Pulmonary artery endothelial cell (primary cell): ENCODE measurements at regions not wholly inside any gene's neighbourhood (a gene's known extent, or its start where the extent isn't known, plus 50 kb on each side); places are given as distances from the start of the nearest gene placed in this dataset.
"Not testable (repeated sequence)": the region's sequence is repeated elsewhere in the genome, so short reads cannot be mapped to it uniquely, and the experiment has no call there.

Source experiments
- DNase-seq: peaks from one replicate; pipeline ENCODE4 v3.0.0-alpha.2; 2011; ENCODE audit warnings: low read depth, low spot score

DNA sequence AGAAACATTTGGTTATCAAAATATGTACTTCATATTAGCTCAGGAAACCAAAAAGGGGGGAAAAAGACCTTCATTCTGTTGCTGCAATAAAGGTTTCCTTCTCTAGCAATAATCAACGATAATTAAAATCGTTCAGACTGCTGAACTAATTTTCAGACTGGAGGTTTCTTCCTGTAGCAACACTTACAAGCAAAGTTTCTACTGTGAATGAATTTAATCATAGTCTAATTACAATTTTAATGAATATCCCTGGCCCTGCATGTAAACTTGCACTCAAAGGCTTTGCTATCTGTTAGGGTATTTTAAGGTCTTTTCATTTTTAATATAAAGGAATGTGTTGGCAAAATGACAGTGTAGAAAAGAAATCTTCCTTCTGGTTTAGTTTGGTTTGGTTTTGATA is 265.2 kb downstream of the QDPR start:
- no peak for DNase-seq

DNA sequence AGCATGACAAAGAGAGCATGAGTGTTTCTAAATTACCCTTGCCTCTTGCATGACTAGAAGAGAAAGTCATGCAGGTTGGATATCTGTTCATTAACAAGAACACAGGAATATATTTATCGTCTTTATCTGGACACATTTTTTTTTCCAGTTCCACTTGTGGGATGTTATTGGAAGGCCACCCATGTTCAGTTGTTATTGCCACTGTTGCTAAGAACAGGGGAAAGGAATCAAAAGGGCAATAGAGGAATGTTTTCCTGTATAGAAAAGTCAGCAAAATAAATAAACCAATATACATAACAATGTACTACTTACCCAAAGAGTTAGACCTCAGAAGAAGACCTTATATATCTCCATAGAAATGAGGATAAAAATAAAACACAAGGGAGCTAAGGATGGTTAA is 270.1 kb downstream of the QDPR start:
- DNase-seq = no peak

DNA sequence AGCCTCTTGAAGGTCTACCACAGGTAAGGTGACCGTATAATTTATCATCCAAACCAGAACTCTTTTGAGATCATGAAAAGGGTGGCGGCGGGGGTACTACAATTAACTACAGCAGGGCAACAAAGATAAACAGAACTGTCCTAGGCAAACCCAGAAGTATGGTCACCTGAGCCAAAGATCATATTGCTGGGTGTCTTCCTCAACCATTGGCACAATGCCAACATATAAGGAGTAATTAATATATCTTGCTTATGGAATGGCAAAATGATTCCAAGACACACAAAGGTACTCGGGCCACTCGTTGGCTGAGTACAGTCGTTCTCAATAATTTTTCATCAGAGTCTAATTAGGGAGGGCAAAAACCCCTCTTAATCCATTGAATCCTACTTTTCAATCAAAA is 273.3 kb downstream of the QDPR start:
- DNase-seq = no peak

DNA sequence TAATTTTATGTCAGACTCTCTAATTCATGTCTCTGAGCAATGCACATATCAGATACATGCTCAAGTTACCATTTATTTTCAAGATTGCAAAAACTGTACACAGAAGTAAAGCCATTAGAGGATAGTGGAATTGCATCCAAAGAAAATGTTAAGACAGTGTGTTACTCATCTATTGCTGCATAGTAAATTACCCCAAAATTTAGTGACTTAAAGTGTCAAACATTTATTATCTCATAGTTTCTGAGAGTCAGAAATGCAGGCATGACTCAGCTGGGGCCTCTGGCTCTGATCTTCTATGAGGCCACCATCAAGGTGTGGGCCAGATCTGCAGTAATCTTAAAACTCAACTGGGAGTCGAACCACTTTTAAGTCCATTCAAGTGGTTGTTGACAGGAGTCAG is 275.2 kb downstream of the QDPR start:
- DNase-seq = no peak

DNA sequence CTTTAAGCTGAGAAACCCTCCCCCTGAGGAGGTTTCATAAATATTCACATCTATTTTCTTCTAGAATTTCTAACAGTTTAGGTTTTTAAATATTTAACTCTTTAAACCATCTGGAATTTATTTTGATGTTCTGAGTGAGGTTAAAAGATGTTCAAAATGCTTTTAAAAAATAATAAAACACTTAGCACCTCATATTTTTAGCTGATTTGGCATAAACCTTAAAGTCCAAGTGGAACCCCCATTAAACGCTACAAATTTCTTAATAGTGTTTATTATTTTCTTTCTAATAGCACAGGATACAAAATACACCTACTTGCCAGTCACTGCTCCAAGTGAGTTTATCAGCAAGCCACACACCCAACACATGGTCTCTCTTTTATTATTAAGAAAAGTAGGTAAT is 277.2 kb downstream of the QDPR start:
- no peak for DNase-seq

DNA sequence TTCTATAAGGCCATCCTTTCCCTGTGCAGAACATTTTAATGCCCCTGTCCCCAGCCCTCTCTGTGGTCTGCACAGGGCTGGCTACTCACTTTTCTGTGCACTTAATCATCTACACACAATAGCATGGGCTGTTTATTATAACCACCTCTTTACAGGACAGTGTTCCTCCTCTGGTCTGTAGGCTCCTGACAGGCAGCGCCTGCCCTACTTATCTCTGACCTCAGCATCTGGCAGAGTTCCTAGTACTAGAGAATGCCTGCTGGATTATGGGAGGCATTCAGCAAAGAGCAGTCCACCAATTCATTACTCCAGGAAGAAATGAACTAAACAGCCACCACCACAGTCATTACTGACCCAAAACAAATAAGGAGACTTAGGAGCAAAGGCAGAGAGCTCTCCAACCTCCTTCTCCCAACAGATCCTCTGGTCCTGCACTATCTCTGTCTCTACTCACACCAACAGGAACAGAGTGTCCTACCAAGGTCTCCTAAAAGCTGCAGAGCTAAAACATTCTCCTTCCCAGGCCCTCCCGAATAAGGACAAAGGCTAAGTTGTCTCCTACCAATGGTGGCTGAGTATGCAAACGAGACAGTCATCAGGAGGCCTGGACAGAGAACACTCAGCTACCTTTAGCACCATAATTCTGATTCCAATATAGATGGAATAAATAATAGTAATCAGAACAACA is 279.2 kb downstream of the QDPR start:
- no peak for DNase-seq

DNA sequence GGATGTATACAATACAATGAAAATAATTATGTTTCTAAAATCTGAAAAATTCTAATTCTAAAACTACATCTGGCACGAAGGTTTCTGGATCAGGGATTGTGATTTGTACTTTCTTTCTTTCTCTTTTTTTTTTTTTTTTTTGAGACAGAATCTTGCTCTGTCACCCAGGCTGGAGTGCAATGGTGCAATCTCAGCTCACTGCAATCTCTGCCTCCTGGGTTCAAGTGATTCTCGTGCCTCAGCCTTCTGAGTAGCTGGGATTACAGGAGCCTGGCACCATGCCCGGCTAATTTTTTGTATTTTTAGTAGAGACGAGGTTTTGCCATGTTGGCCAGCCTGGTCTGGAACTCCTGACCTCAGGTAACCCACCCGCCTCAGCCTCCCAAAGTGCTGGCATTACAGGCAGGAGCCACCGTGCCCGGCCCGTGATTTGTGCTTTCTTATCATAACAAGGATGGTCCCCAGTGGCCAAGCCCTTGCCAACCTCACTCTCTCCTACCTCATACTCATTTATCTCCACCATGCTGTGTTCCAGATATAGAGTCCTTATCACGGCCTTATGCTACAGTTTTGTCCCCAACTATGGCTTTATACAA is 279.9 kb downstream of the QDPR start:
- not testable (repeated sequence) for DNase-seq

DNA sequence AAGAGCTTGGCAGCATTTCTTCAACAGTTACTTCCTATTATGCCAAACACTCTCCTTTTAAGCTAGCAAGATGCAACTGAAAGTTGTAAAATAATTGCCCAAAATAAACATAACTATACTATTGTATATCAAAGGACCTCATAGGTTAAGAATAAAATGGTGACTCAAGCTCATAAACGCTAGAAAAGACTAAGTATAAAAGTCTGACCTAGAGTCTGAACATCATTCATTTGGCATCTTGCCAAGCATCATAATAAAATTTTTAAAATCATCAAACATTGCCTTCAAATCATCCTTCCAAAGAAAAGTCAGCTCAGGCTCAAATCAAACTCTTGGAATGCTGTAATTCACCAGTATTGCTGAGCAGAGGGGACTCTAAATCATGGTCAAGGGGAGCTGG is 281.2 kb downstream of the QDPR start:
- DNase-seq = no peak

DNA sequence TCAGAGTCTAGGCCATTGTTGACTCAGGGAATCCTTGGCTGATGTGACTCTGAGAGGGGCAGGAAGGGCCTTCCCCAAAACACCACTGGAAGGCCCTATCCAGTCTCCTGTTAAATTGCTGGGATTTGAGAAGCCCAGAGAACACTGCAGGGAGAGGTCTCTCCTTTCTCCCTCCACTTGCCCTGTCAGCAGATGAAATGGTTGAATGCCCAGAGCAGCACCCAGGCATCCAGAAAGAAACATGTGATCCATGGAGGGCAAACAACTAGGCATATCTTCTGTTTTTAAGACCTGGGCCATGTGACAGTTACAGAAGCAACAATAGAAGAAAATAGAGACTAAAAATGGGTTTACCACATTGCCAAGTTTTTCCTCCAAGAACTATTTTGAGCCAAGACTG is 291.1 kb downstream of the QDPR start:
- no peak for DNase-seq

DNA sequence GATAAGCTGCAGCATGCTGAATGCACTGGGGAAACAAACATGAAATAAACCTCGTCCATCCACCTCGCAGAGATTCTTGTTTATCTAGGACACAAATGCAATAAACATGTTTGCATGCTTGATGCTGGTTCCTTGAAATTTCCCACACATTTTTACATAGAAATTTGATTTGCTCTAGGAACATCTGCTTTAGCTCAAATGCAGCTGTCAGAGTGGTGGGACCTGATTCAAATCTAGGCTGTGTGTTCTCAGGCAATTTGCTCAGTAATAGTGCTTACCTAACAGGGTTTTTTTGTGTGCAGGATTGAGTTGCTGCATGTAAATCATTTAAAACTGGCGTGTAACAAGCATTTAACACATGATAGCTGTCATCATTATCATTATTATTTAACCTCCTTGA is 293.1 kb downstream of the QDPR start:
- no peak for DNase-seq

DNA sequence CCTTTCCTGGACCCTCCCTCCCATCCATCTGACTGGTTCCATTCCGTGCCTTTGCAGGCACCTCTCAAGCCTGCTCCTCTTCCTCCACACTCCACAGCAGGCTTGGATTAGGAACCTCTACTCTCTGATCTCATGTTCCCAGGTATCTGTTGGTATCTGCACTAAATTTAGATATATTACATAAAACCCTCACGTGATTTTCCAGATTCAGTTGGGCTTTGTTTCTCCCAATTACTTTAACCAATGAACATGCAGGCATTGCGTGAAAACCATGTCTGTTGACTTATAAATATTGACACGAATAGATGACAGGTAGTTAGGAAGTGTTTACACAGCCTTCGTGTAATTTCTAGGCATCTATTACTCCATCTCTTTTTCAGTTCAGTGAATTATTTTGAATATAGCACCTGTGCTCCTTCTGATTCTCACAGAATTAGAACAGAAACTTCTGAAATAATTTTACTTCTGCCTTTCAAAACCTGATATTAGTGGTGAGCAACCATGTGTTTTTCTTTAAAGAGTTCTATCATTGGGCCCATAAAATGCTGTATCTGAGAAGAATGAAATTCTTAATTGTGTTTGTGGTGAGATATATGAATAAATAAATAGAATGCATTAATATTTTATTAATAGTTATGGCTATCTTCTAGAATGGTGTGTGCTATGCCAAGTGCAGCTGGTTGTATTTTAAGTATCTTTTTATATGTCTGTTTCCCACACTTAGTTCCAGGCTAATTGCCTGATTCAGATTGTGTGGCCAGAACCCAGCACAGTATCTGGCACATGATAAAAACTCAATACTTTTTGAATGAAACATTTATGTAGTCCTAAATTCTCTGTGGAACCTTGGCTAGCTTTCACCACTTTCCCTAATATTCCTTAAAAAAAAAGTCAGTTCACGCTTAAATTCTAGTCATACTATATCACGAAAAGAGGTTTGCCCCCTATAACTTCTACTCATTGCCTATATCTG is 304.8 kb downstream of the QDPR start:
- no peak for DNase-seq

DNA sequence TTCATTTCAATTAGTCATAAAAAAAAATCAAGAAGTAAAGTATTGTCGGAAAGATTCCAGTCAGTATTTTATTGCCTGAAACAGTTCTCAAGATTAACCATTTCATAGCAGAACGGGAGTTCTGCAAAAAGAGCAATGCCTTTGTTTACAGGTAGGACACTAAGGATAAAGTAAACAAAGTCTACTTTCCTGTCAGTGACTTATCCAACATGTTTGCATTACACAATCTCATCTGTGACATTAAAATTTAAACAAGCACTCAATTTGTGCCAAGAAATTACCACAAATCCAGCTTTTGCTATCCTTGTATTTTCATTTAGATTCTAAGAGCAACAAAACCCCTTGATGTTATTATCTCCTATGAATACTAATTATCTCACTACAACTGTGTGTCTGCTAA is 306.5 kb upstream of the LDB2 start:
- DNase-seq = no peak

DNA sequence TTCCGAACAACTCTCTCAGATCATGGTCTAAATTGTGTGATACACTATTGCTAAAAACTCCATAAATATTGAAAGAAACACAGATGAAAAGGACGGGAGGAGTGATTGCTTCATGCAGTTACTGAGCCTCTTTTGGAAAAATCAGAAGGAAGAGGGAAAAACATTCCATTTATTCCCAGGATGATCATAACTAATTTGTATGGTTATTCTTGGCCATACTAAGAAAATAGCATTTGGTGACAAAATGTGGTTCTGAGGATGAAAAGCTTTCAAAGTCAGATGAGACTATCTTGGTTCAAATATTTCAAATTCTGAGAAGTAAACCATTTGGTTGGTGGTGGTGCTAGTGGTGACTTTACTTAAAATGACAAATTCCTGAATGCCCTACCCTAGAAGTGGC is 305.4 kb upstream of the LDB2 start:
- no peak for DNase-seq

DNA sequence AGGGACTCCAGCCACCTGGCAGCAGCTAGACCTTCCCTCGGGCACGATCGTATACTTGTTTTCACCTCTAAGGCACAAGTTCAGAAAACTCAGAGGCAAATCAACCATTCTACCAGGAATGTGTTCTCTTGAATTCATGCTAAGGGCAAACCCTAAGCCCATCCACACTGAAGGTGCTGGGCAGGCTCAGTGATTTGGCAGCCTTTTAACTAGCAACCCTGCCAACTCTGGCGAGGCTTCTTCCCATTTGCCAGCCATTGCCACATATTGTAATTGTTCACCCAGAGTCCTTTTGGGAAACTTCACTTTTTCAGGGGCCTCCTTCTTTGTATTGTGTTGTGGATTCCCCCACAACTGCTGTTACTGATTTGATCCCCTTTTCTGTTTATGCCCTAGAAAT is 298.6 kb upstream of the LDB2 start:
- no peak for DNase-seq

DNA sequence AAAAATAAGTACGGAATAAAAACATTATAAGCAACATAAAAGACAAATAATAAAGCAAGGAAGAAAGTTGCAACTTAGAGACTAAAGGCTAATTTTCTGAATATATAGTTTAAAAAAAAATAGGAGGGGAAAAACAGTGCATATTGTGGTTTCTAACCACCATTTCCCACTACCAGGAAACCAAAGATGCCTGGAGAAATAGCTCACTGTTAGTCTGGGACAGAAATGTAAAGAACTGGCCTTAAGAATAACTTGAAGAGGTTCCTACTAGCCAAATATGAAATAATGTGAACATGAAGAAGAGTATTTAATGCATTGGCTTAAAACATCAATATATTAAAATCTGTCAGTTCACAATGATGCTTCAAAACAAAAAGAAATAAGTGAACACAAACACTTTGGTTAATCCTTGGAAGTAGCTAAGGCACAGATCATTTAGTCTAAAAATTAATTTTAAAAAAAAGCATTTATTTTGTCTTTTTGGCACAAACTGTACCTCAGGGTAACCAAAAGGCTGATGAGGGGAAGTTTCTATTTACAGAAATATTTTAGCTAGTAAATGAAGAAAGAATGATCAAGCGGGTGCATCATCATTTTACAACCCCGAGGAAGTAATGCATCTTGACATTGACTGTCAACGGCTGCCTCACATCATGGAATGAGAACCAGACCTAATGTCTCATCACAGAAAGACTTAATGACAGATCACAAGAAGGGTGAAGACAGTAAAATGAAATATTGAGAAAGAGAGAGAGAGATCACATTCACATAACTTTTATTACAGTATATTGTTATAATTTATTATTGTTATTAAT is 297.2 kb upstream of the LDB2 start:
- DNase-seq = no peak

DNA sequence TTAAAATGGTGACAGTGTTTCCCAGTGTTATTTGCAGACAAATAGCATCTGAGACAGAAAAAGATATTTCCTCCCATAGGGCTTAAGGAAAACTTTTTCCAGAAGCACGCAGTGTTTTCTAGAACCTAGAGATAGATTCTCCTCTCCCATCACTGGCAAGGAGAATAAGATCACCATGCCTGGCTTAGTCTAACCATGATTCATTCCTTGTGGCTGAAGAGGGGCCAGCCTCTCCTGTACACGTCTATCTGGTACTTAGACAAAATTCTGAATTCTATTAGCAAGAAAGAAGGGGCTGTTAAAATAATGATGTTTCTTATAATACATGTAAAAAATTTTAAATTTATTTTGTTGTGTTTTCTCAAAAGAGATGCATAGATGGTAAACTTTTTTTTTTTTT is 296.1 kb upstream of the LDB2 start:
- DNase-seq = no peak

DNA sequence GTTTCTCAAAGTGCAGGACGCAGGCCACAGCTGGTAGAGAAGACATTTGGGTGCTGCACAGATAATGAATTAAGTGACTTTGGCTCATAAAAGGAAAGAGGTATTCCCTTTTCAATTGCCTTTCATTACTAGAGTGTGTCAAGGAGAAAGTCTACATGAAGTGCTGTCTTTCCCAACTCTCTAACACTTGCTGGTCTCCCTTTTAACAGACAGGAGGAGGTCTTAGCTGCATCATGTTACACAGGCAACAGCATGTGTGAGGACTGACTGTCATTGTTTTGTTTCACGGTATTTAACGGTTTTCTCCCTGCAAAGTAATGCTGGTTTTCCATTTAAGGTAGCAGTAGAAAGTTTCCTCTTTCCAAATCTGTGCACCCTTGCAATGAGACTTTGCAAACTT is 291.3 kb upstream of the LDB2 start:
- DNase-seq = no peak

DNA sequence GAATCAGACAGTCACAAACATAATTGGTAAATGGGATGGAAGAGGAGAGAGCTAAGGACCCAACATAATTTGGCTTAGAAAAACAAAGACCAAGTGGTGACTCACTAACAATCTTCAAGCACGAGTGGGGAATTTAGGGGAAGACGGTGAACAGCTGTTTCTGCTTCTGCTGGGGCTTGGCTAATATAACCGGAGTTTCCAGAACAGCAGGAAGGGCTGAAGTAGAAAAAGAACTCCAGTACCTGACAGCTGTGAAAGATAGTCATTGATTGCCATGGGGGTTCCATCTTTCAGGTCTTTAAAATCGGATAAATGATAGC is 290.9 kb upstream of the LDB2 start:
- DNase-seq = no peak

DNA sequence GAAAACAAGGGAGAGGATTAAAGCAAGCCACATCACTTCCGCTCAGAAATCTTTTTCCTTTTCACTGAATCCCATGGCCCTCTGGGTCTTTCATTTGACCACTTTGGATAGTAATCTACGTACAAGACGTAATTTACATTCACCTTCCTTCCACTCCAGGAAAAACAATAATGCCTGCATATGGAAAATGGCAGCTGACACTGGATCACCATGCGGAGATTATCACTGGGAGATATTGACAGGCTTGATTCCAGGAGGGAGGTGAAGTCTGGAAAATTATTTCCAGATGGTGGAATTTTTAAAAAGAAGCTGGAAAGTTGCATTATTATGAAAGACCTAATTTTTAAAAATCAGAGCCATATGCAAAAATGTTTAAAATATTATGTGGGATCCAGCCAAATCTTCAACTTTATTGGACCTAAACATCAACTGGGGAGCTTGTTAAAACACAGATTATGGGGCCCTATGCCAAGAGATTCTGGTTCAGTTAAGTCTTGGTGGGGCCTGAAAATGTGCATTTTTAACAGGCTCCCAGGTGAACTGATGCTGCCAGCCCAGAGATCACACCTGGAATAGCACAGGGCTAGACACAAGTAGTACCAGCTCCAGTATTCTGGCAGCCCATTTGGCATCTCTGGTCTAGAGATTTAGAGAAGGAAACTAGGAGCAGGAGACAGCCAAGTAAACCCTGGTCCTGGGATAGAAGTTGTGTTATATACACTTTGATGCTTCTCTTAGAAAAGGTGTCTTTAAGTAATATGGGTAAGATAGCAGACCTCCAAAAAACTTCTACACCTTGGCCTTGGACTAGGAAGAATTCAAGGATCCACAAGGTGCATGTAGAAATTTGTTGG is 290.3 kb upstream of the LDB2 start:
- DNase-seq = no peak

DNA sequence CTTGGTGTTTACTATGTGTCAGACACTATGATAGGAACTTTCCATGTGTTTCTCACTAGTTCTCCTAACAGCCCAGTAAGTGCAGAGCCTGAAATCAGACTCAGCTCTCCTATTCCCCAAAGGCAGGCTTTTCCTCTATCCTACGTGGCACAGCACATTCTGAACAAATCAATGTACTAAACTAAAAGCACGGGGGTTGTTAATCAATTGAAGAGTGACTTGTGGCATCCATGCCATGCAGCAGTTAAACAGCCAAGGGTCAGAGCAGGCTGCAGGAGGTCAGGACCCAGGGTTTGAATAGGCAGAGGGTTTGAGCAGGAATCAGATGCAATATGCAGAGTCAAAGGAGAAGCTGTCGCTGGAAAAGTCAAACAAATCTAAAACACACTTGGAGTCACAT is 289.7 kb upstream of the LDB2 start:
- DNase-seq = no peak

DNA sequence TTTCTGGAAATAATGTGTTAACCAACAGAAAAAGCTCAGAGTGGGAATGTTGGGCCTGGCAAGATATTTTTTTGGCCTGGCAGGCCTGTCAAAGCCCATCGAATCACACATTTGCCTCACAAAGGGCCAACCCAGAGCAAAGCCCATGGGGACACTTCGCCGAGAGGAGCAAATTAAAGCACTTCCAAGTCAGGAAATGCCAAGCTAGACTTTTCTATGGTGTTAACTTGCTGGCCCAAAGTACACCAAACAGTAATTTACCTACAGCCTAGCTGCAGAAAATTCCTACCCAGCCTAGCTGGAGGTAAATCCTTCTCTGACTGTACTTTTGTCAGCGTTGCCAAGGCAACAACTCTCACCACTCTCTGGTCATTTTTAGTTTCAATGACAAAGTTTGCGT is 288.6 kb upstream of the LDB2 start:
- DNase-seq = no peak
